ENCODE measurements at regions not wholly inside any gene's neighbourhood (a gene's known extent, or its start where the extent isn't known, plus 50 kb on each side); places are given as distances from the start of the nearest gene placed in this dataset.

- TF ChIP-seq ZBTB25 (CRISPR knock-in tag; IDR thresholded peaks at IDR 0.05): no peak
- TF ChIP-seq ZNF570 (CRISPR knock-in tag; IDR thresholded peaks at IDR 0.05; ENCODE audit: borderline replicate concordance): no peak
- no peak for TF ChIP-seq EHMT2 (IDR thresholded peaks at IDR 0.05; ENCODE audit: borderline replicate concordance, low read depth, low read length)
- TF ChIP-seq HMG20A (CRISPR knock-in tag; IDR thresholded peaks at IDR 0.05; ENCODE audit: borderline replicate concordance): no peak
- no peak for TF ChIP-seq PATZ1 (CRISPR knock-in tag; IDR thresholded peaks at IDR 0.05)
- TF ChIP-seq RORA (CRISPR knock-in tag; IDR thresholded peaks at IDR 0.05): no peak
- no peak for TF ChIP-seq SRF (IDR thresholded peaks at IDR 0.05; ENCODE audit: low read depth, low read length)
Measured at GRCh38 chr11:134714021-134714656, 302.1 kb upstream of the B3GAT1 start (continued).

GRCh38 chr11:134712228-134713145, 300.4 kb upstream of the B3GAT1 start:
- in situ Hi-C loops (cut with HindIII; ENCODE audit: extremely low pct_ligation_motif_present, low pct_unique_long_range_greater_than_20kb): no loop called here
- Histone ChIP-seq H4K20me1 (ENCODE audit: insufficient read depth, low read length) (no peaks in the 10 kb centered on the region), H3K27ac (ENCODE audit: extremely low read length, insufficient read depth, low read length) (no peak overlapping the region), H3K4me1 (ENCODE audit: insufficient read depth, low read length) (no peaks in the 10 kb centered on the region), H3K36me3 (replicated peaks in 1 of 2; ENCODE audit: control insufficient read depth in 1 of 2, insufficient read depth in 2 of 2, low read length in 2 of 2) (no peaks in the 10 kb centered on the region), H3K27me3 (ENCODE audit: control insufficient read depth in 1 of 2, insufficient read depth in 2 of 2, low read length in 2 of 2) (peaks cover 2 to 9% of the 10 kb centered on the region in 2 experiments; a peak in 3 of 5 replicates), H3K9ac (ENCODE audit: insufficient read depth, low read depth, low read length) (no peak overlapping the region), H3K9me3 (ENCODE audit: low read length) (no peaks in the 10 kb centered on the region), H3K4me3 (replicated peaks in 1 of 3; ENCODE audit: insufficient read depth in 1 of 3, low read depth in 2 of 3, low read length in 3 of 3) (no peak overlapping the region), H3K4me2 (ENCODE audit: low read depth, low read length) (no peak overlapping the region), H2AFZ (ENCODE audit: low read length) (no peak overlapping the region), H3K79me2 (ENCODE audit: insufficient read depth, low read length) (no peaks in the 10 kb centered on the region)
- intact Hi-C loops (cut with micrococcal nuclease; ENCODE audit: unreplicated experiment): no loop called here
- BruUV-seq (replicated peaks): no TSS peak
- 67% methylated on average over 39 of the region's 47 CpGs for WGBS (ENCODE audit: low lambda C conversion rate)
- no peak for ATAC-seq
- FAIRE-seq: no peak
- POLR2A ChIA-PET: no interaction called here
- CTCF ChIA-PET (ENCODE audit: low intra/inter-chr PET ratio, low total read pairs): no interaction called here
- DNase-seq (ENCODE audit: low spot score): no peak
- no peak for TF ChIP-seq EZH2 (conservative IDR thresholded peaks at IDR 0.05; ENCODE audit: low read depth, low read length)
- TF ChIP-seq PCBP2 (optimal IDR thresholded peaks at IDR 0.05; ENCODE audit: low read depth, low read length, poor library complexity, severe bottlenecking): no peak
- TF ChIP-seq SIN3A (IDR thresholded peaks at IDR 0.05; ENCODE audit: borderline replicate concordance, low read depth, low read length): no peak
- TF ChIP-seq ZFP36 (IDR thresholded peaks at IDR 0.05; ENCODE audit: borderline replicate concordance, low read depth, low read length, partially characterized antibody): no peak
- TF ChIP-seq ARNTL (CRISPR knock-in tag; IDR thresholded peaks at IDR 0.05): no peak
- TF ChIP-seq ZUFSP (CRISPR knock-in tag; IDR thresholded peaks at IDR 0.05; ENCODE audit: borderline replicate concordance): no peak
- TF ChIP-seq SATB2 (CRISPR knock-in tag; IDR thresholded peaks at IDR 0.05): no peak
- TF ChIP-seq ZBTB20 (CRISPR knock-in tag; IDR thresholded peaks at IDR 0.05; ENCODE audit: borderline replicate concordance, low read depth): no peak
- no peak for TF ChIP-seq TBP (CRISPR knock-in tag; IDR thresholded peaks at IDR 0.05)
- no peak for TF ChIP-seq ZNF788 (CRISPR knock-in tag; IDR thresholded peaks at IDR 0.05; ENCODE audit: borderline replicate concordance)
